DOHH2 (cell line): ENCODE measurements at regions not wholly inside any gene's neighbourhood (a gene's known extent, or its start where the extent isn't known, plus 50 kb on each side); places are given as distances from the start of the nearest gene placed in this dataset.

Source experiments
- H3F3A ChIP-seq: fragments of 200-600 bp; sonication (generic), shearing (Covaris generic); 2 replicates; pipeline ENCODE4 v1.6.0; 2016; ENCODE audit warnings: antibody characterized with exemption, mild to moderate bottlenecking; ENCODE audit not compliant: control insufficient read depth, insufficient read depth
- H3K27ac ChIP-seq: fragments of 200-600 bp; sonication (generic); 2 replicates; pipeline ENCODE4 v1.5.1; 2014; ENCODE audit warnings: low read depth, mild to moderate bottlenecking, low read length, moderate library complexity
- H3K27me3 ChIP-seq: fragments of 200-600 bp; sonication (generic); 2 replicates; pipeline ENCODE4 v1.6.1; 2014; ENCODE audit warnings: mild to moderate bottlenecking, low read length, mixed read lengths; ENCODE audit not compliant: control insufficient read depth
- H3K36me3 ChIP-seq: fragments of 200-600 bp; sonication (generic); 2 replicates; pipeline ENCODE4 v1.6.1; 2014; ENCODE audit warnings: mild to moderate bottlenecking, low read length, moderate library complexity, mixed read lengths; ENCODE audit not compliant: control insufficient read depth
- H3K4me1 ChIP-seq: fragments of 200-600 bp; sonication (generic); 2 replicates; pipeline ENCODE4 v1.6.1; 2014; ENCODE audit warnings: mild to moderate bottlenecking, low read length, mixed read lengths; ENCODE audit not compliant: control insufficient read depth
- H3K4me2 ChIP-seq: fragments of 200-600 bp; sonication (generic); 2 replicates; pipeline ENCODE4 v1.6.0; 2014; ENCODE audit warnings: mild to moderate bottlenecking, low read length, moderate library complexity
- H3K4me3 ChIP-seq: fragments of 200-600 bp; sonication (generic); 2 replicates; pipeline ENCODE4 v1.5.1; 2014; ENCODE audit warnings: mild to moderate bottlenecking, low read length, mixed read lengths
- H3K79me2 ChIP-seq: fragments of 200-600 bp; sonication (generic); 2 replicates; pipeline ENCODE4 v1.6.1; 2014; ENCODE audit warnings: mild to moderate bottlenecking, low read length, mixed read lengths; ENCODE audit not compliant: control insufficient read depth
- H3K9me2 ChIP-seq: fragments of 200-600 bp; sonication (generic); replicated peaks from 2 replicates; pipeline ENCODE4 v1.6.1; 2014; ENCODE audit warnings: mild to moderate bottlenecking, low read length, mixed read lengths; ENCODE audit not compliant: control insufficient read depth
- H3K9me3 ChIP-seq: fragments of 200-600 bp; sonication (generic); 2 replicates; pipeline ENCODE4 v1.6.1; 2014; ENCODE audit warnings: antibody characterized with exemption, low read length, mixed read lengths; ENCODE audit not compliant: control insufficient read depth, insufficient read depth
- H4K20me1 ChIP-seq: fragments of 200-600 bp; sonication (generic); 2 replicates; pipeline ENCODE4 v1.6.0; 2014; ENCODE audit warnings: low read depth, mild to moderate bottlenecking, antibody characterized with exemption, low read length, moderate library complexity; ENCODE audit not compliant: control insufficient read depth, insufficient read depth
- EZH2phosphoT487 ChIP-seq: fragments of 200-600 bp; sonication (generic); IDR thresholded peaks from 2 replicates; pipeline ENCODE4 v1.6.1; 2017; ENCODE audit warnings: borderline replicate concordance, mild to moderate bottlenecking, antibody characterized with exemption, low read length, moderate library complexity, mixed read lengths
- TF ChIP-seq, protein P1 (sequence below): fragments of 200-600 bp; sonication (generic); IDR thresholded peaks from one replicate; pipeline ENCODE4 v1.5.1; 2014; ENCODE audit warnings: antibody characterized with exemption, mild to moderate bottlenecking, low read depth, low read length; ENCODE audit not compliant: poor library complexity, severe bottlenecking

DNA sequence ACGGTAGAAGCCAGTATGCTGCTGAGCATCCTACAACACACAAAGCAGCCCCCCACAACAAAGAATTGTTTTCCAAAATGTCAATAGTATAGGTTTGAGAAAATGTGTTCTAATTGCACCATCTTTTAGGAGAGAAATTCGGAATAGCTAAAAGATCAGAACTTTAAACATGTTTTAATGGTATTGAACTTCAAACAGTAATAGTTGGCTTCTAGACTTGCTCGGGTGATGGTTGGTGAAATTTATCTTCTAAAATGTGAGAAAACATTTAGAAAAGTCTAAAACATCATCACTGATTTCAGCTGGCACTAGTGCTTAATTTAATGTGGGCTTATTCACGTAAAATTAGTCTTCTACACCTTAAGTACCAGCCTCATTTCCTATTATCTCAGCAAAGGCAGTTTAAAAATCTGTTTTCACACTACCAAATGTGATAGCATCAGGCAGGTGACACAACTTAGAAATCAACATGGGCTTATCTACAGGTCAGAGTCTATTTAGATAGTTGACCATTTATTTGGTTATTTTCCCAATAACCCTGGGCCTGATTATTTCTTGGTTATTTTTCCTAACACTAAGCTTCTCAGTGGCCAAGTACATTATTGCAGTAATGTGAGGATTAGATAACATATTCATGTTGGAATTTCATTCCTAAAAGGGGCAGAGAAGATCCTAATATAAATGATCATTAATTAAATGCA lies 399.3 kb upstream of the PKN2 start:
- no peaks in the 10 kb centered on the region for H3K9me2 ChIP-seq
- H3K4me3 ChIP-seq = no peak overlapping the region
- H4K20me1 ChIP-seq = no peaks in the 10 kb centered on the region
- H3K4me2 ChIP-seq = no peak overlapping the region
- H3K9me3 ChIP-seq = no peaks in the 10 kb centered on the region
- no peak for TF ChIP-seq EZH2phosphoT487
- TF ChIP-seq, protein P1, sequence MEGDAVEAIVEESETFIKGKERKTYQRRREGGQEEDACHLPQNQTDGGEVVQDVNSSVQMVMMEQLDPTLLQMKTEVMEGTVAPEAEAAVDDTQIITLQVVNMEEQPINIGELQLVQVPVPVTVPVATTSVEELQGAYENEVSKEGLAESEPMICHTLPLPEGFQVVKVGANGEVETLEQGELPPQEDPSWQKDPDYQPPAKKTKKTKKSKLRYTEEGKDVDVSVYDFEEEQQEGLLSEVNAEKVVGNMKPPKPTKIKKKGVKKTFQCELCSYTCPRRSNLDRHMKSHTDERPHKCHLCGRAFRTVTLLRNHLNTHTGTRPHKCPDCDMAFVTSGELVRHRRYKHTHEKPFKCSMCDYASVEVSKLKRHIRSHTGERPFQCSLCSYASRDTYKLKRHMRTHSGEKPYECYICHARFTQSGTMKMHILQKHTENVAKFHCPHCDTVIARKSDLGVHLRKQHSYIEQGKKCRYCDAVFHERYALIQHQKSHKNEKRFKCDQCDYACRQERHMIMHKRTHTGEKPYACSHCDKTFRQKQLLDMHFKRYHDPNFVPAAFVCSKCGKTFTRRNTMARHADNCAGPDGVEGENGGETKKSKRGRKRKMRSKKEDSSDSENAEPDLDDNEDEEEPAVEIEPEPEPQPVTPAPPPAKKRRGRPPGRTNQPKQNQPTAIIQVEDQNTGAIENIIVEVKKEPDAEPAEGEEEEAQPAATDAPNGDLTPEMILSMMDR = no peak
- no peaks in the 10 kb centered on the region for H3K36me3 ChIP-seq
- H3K4me1 ChIP-seq = no peaks in the 10 kb centered on the region
- 0 out of 2 replicates have a peak, but pooled peaks cover 1% of the 10 kb centered on the region for H3K27me3 ChIP-seq
- H3F3A ChIP-seq = no peaks in the 10 kb centered on the region
- no peak overlapping the region for H3K27ac ChIP-seq
- no peaks in the 10 kb centered on the region for H3K79me2 ChIP-seq

DNA sequence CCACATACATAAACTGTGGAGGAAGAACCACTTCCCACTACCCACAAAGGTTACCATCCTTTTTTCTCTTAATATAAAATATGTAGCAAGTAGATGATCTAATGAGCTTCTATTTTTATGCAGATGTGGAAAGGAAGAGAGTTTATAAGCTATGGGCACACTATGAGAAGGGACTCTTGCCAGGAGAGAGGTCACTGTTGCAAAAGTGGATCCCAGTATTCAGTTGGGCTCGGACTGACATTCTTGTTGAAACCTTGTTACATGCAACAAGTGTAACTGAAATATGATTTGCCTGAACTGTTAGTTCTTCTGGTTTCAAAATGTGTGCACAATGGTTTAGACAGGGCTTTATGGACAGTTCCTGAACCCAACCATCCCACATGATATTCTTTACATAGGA lies 397.4 kb upstream of the PKN2 start:
- Histone ChIP-seq H3K9me2 (no peaks in the 10 kb centered on the region; the same call in 1 of the 2 replicates), H3F3A (no peaks in the 10 kb centered on the region), H3K36me3 (no peaks in the 10 kb centered on the region), H4K20me1 (no peaks in the 10 kb centered on the region), H3K27ac (no peak overlapping the region), H3K9me3 (no peaks in the 10 kb centered on the region), H3K4me3 (no peak overlapping the region), H3K4me2 (no peak overlapping the region), H3K27me3 (no peaks in the 10 kb centered on the region), H3K79me2 (no peaks in the 10 kb centered on the region), H3K4me1 (no peaks in the 10 kb centered on the region)
- TF ChIP-seq EZH2phosphoT487 = no peak

DNA sequence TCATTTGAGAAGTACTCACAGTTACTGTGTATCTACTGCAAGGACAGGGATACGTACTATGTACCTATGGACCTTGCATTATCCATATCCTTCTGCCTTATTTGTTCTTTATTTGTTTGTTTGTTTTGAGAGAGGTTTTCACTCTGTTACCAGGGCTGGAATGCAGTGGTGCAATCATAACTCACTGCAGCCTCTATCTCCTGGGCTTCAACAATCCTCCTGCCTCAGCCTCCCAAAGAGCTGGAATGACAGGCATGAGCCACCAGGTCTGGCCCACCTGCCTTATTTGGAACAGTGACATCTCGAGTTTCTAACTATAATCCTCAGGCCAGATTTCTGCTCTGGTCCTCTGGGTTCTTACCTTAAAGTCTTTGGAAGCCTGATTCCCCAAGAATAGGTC lies 395.5 kb upstream of the PKN2 start:
- Histone ChIP-seq H3K27me3 (0 out of 2 replicates have a peak, but pooled peaks cover 2% of the 10 kb centered on the region), H3K9me2 (no peaks in the 10 kb centered on the region; the same call in 1 of the 2 replicates), H3K79me2 (no peaks in the 10 kb centered on the region), H4K20me1 (no peaks in the 10 kb centered on the region), H3K4me3 (no peak overlapping the region), H3K4me1 (no peaks in the 10 kb centered on the region), H3K36me3 (no peaks in the 10 kb centered on the region), H3K4me2 (no peak overlapping the region), H3K27ac (no peak overlapping the region), H3F3A (no peaks in the 10 kb centered on the region), H3K9me3 (no peaks in the 10 kb centered on the region)
- TF ChIP-seq, protein P1 = no peak
- TF ChIP-seq EZH2phosphoT487 = no peak

DNA sequence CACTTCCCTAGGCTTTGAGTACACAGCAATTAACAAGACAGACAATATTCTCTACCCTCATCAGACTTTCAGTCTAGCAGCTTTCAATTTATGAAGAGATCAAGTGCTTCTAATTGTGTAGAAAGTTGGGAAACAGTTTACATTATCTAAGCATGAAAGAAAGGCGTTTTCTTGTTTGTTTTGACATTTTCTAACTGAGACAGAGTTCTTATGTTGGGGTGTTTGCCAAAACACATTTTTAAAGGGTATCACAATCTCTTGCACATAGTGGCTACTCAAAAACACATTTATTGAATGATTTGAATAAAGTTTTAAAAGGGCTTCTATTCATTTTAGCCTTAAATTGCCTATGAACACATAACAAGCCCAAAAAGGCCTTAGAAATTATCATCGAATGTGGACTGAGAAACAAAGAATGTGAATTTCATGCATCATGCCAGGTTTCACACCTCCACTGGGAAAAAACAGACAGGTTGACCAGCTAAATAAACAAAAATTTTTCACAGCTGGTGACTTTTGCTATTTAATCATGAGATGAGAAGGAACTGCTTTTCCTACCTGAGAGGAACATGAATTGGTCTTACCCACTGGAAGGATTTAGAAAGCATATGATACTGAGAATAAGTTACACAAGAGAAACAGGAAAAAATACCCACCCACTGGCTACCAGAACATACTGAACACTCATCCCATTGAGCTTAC lies 394.5 kb upstream of the PKN2 start:
- no peaks in the 10 kb centered on the region for H3F3A ChIP-seq
- TF ChIP-seq, protein P1 = no peak
- TF ChIP-seq EZH2phosphoT487 = no peak
- 0 out of 2 replicates have a peak, but pooled peaks cover 2% of the 10 kb centered on the region for H3K27me3 ChIP-seq
- no peaks in the 10 kb centered on the region for H4K20me1 ChIP-seq
- H3K4me3 ChIP-seq = no peak overlapping the region
- H3K4me2 ChIP-seq = no peak overlapping the region
- H3K79me2 ChIP-seq = no peaks in the 10 kb centered on the region
- no peak overlapping the region for H3K27ac ChIP-seq
- no peaks in the 10 kb centered on the region for H3K9me3 ChIP-seq
- H3K9me2 ChIP-seq = no peaks in the 10 kb centered on the region; the same call in 1 of the 2 replicates
- no peaks in the 10 kb centered on the region for H3K4me1 ChIP-seq
- H3K36me3 ChIP-seq = no peaks in the 10 kb centered on the region
